GM23248 (cell line): ENCODE measurements at regions not wholly inside any gene's neighbourhood (a gene's known extent, or its start where the extent isn't known, plus 50 kb on each side); places are given as distances from the start of the nearest gene placed in this dataset.

Experiments used
- DNase-seq: peaks from one replicate; pipeline ENCODE4 v3.0.0-alpha.2; 2015
- H2AFZ ChIP-seq: fragments of 200-600 bp; sonication (generic); 2 replicates; pipeline ENCODE4 v1.6.1; 2016; ENCODE audit warnings: antibody characterized with exemption
- H3F3A ChIP-seq: fragments of 200-600 bp; sonication (generic); 2 replicates; pipeline ENCODE4 v1.6.1; 2016; ENCODE audit warnings: mild to moderate bottlenecking, antibody characterized with exemption, mixed run types; ENCODE audit not compliant: insufficient read depth
- H3K27ac ChIP-seq: fragments of 200-600 bp; sonication (generic); 2 replicates; pipeline ENCODE4 v1.5.1; 2016; ENCODE audit warnings: mild to moderate bottlenecking
- H3K27me3 ChIP-seq: fragments of 200-600 bp; sonication (generic); replicated peaks from 2 replicates; pipeline ENCODE4 v1.6.1; 2016; ENCODE audit warnings: mild to moderate bottlenecking; ENCODE audit not compliant: insufficient read depth
- H3K36me3 ChIP-seq: fragments of 200-600 bp; sonication (generic); 2 replicates; pipeline ENCODE4 v1.6.1; 2016; ENCODE audit warnings: low read depth, mild to moderate bottlenecking
- H3K4me1 ChIP-seq: fragments of 200-600 bp; sonication (generic); 2 replicates; pipeline ENCODE4 v1.6.1; 2016; ENCODE audit warnings: mild to moderate bottlenecking; ENCODE audit not compliant: insufficient read depth
- H3K4me2 ChIP-seq: fragments of 200-600 bp; sonication (generic); one replicate; pipeline ENCODE4 v1.6.1; 2016; ENCODE audit warnings: mild to moderate bottlenecking; ENCODE audit not compliant: unreplicated experiment
- H3K4me3 ChIP-seq: fragments of 200-600 bp; sonication (generic); 2 replicates; pipeline ENCODE4 v1.5.1; 2016; ENCODE audit warnings: mild to moderate bottlenecking
- H3K79me2 ChIP-seq: fragments of 200-600 bp; sonication (generic); 2 replicates; pipeline ENCODE4 v1.6.1; 2016; ENCODE audit warnings: mild to moderate bottlenecking; ENCODE audit not compliant: insufficient read depth
- H3K9ac ChIP-seq: fragments of 200-600 bp; sonication (generic); 2 replicates; pipeline ENCODE4 v1.6.1; 2016; ENCODE audit warnings: mild to moderate bottlenecking
- H3K9me2 ChIP-seq: fragments of 200-600 bp; sonication (generic); 2 replicates; pipeline ENCODE4 v1.6.1; 2016; ENCODE audit warnings: mixed run types, mild to moderate bottlenecking, moderate library complexity; ENCODE audit not compliant: insufficient read depth
- H3K9me3 ChIP-seq: fragments of 200-600 bp; sonication (generic); one replicate; pipeline ENCODE4 v1.6.1; 2017; ENCODE audit warnings: low read depth
- H4K20me1 ChIP-seq: fragments of 200-600 bp; sonication (generic); 2 replicates; pipeline ENCODE4 v1.6.0; 2016; ENCODE audit not compliant: insufficient read depth
- EZH2 ChIP-seq: fragments of 200-600 bp; sonication (generic); IDR thresholded peaks from 2 replicates; pipeline ENCODE4 v1.6.1; 2018; ENCODE audit warnings: antibody characterized with exemption, mild to moderate bottlenecking; ENCODE audit not compliant: insufficient read depth, poor library complexity, severe bottlenecking
- EZH2phosphoT487 ChIP-seq: fragments of 200-600 bp; sonication (generic); IDR thresholded peaks from 2 replicates; pipeline ENCODE4 v1.6.1; 2018; ENCODE audit warnings: antibody characterized with exemption, moderate library complexity, mild to moderate bottlenecking, low read depth; ENCODE audit not compliant: insufficient read depth
- WGBS, 2 experiments: methylation state at CpG; one replicate each; pipeline ENCODE4 v1.1.6; 2015 to 2017; ENCODE audit warnings: low lambda C conversion rate in 2 of 2, low coverage in 1 of 2; ENCODE audit errors: missing lambda C conversion rate in 2 of 2; 5-methylcytosine and 5-hydroxymethylcytosine counted together
- in situ Hi-C: fragments of 300-500 bp; cut with MboI; formaldehyde crosslinking; loops from 2 replicates; pipeline ENCODE4 v1.15.0; 2020

- peak overlapping the region; percentile 68 for H3K9ac ChIP-seq
- H3K4me2 ChIP-seq, result peak overlapping the region; percentile 95
- H3K4me1 ChIP-seq, result no peaks in the 10 kb centered on the region
- no peaks in the 10 kb centered on the region for H3K9me2 ChIP-seq
- TF ChIP-seq EZH2phosphoT487, result no peak
- no peak for TF ChIP-seq EZH2
- H2AFZ ChIP-seq, result peak overlapping the region; percentile 89
- peak; percentile 64 for DNase-seq
- H3K4me3 ChIP-seq, result peak overlapping the region; percentile 78
- H3K27ac ChIP-seq, result no peak overlapping the region
- no peaks in the 10 kb centered on the region for H3F3A ChIP-seq
- H3K27me3 ChIP-seq, result no peaks in the 10 kb centered on the region
- in situ Hi-C loops, result loop anchor here (10.0 kb wide), 1 partner anchor 338 kb away; no protein-coding TSS in a partner anchor
- 9 to 10% methylated on average over 43 to 44 of the region's 46 CpGs for WGBS, 2 experiments
- no peaks in the 10 kb centered on the region for H3K79me2 ChIP-seq
- H3K9me3 ChIP-seq, result no peaks in the 10 kb centered on the region
- H4K20me1 ChIP-seq, result no peaks in the 10 kb centered on the region
- no peaks in the 10 kb centered on the region for H3K36me3 ChIP-seq
Observed at GRCh38 chr20:4592316-4593148, 93.7 kb upstream of the PRNP start.

DNA sequence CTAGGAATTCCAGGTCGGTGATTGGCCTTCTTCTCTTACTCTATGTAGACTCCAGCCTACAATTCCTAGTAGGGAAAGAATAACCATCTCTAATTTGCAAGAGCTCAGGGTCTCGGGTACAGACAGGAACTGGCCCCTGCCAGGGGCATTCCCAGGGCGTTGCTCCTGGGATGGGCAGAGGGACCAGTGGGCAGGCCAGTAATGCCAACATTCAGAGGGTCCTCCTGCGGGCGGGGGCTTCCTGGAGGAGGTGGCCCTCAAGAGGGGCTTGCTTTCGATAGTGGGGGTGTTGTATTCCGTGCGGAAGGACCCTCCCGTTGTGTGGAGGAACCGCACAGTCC, 94.3 kb upstream of the PRNP start:
- Histone ChIP-seq H3K4me2 (peak overlapping the region; percentile 95), H3K27me3 (no peaks in the 10 kb centered on the region), H3K79me2 (no peaks in the 10 kb centered on the region), H4K20me1 (no peaks in the 10 kb centered on the region), H2AFZ (peak overlapping the region; percentile 89), H3K9me3 (no peaks in the 10 kb centered on the region), H3K9me2 (no peaks in the 10 kb centered on the region), H3K4me3 (peak overlapping the region; percentile 78; the same call in 1 of the 2 replicates), H3K36me3 (no peaks in the 10 kb centered on the region), H3K27ac (no peak overlapping the region), H3K4me1 (no peaks in the 10 kb centered on the region), H3F3A (no peaks in the 10 kb centered on the region), H3K9ac (no peak overlapping the region)
- no peak for DNase-seq
- in situ Hi-C loops, result loop anchor here (10.0 kb wide), 1 partner anchor 337 kb away; no protein-coding TSS in a partner anchor
- WGBS, 2 experiments, result 43 to 45% methylated on average over 10 of the region's 10 CpGs
- TF ChIP-seq EZH2 (no peak), EZH2phosphoT487 (no peak)

DNA sequence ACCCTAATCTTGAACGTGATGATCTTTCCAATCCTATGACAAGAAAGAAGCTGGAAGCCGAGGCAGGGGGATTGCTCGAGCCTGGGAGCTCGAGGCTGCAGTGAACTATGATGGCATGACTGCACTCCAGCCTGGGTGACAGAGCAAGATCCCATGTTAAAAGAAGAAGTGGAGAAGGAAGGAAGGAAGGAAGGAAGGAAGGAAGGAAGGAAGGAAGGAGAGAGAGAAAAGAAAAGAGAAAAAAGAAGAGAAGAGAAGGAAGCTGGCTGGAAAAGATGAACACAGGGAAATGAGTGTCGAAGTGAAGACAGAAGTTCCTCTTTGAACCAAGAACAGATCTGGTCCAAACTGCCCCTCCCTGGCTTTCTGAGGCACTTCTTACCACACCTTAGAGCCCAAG, 100.5 kb upstream of the PRNP start:
- Histone ChIP-seq H3K9ac (no peak overlapping the region), H3K36me3 (no peaks in the 10 kb centered on the region), H3K27me3 (no peaks in the 10 kb centered on the region), H4K20me1 (no peaks in the 10 kb centered on the region), H3K4me2 (no peak overlapping the region), H3K4me3 (no peak overlapping the region), H3K79me2 (no peaks in the 10 kb centered on the region), H3K27ac (no peak overlapping the region), H3F3A (no peaks in the 10 kb centered on the region), H3K9me2 (no peaks in the 10 kb centered on the region), H3K4me1 (no peaks in the 10 kb centered on the region), H3K9me3 (no peaks in the 10 kb centered on the region), H2AFZ (no peak overlapping the region)
- no peak for TF ChIP-seq EZH2phosphoT487
- in situ Hi-C loops, result no loop called here
- 73 to 79% methylated on average over 5 of the region's 5 CpGs for WGBS, 2 experiments
- DNase-seq, result no peak

DNA sequence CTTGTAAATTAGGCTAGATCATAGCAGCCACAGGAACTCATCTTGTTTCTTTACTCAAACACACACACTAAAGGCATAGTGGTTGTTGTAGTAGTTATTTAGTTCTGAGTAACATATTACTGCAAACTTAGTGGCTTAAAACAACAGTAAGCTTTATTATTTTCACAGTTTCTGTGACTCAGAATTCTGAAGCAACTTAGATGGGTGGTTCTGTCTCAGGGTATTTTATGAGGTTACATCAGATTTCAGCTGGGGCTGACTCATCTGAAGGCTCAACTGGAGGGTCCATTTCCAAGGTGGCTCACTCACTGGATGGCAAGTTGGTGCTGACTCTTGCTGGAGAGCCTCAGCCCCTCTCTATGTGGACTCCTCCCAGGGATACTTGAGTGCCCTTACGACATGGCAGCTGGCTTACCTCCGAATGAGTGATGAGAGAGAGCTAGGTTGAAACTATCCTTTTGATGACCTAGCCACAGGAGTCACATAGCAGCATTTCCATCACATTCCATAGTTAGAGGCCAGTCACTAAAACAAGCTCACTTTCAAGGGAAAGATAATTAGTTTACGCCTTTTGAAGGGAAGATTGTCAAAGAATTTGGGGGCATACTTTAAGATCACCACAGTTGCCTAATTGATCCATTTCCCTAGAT, 101.0 kb upstream of the PRNP start:
- Histone ChIP-seq H3K9me2 (no peaks in the 10 kb centered on the region), H4K20me1 (no peaks in the 10 kb centered on the region), H3K4me2 (no peak overlapping the region), H3K36me3 (no peaks in the 10 kb centered on the region), H3F3A (no peaks in the 10 kb centered on the region), H3K4me3 (no peak overlapping the region), H3K79me2 (no peaks in the 10 kb centered on the region), H3K9ac (no peak overlapping the region), H2AFZ (no peak overlapping the region), H3K27me3 (no peaks in the 10 kb centered on the region), H3K9me3 (no peaks in the 10 kb centered on the region), H3K27ac (no peak overlapping the region), H3K4me1 (no peaks in the 10 kb centered on the region)
- in situ Hi-C loops, result no loop called here
- TF ChIP-seq EZH2phosphoT487 (no peak), EZH2 (no peak)
- peak; percentile 49 for DNase-seq
- WGBS, 2 experiments, result 92 to 93% methylated on average over 3 of the region's 3 CpGs
